Esophagus muscularis mucosa (tissue), 3 donors: ENCODE measurements at regions not wholly inside any gene's neighbourhood (a gene's known extent, or its start where the extent isn't known, plus 50 kb on each side); places are given as distances from the start of the nearest gene placed in this dataset.

Experiments
- POLR2AphosphoS5 ChIP-seq, 2 donors: sonication (generic); formaldehyde crosslinking; IDR thresholded peaks; one replicate each; pipeline ENCODE4 v1.6.1; 2017; ENCODE audit warnings: antibody characterized with exemption in 2 of 2
- TF ChIP-seq, protein P1 (sequence below), 3 experiments: fragments of 200-600 bp in 2 of 3; fragments of 450-650 bp in 1 of 3; sonication (generic) in 2 of 3; IDR thresholded peaks; one replicate each; pipeline ENCODE4 v1.5.1; 2017 to 2019; ENCODE audit warnings: antibody characterized with exemption in 3 of 3, mild to moderate bottlenecking in 2 of 3, moderate library complexity in 1 of 3

DNA sequence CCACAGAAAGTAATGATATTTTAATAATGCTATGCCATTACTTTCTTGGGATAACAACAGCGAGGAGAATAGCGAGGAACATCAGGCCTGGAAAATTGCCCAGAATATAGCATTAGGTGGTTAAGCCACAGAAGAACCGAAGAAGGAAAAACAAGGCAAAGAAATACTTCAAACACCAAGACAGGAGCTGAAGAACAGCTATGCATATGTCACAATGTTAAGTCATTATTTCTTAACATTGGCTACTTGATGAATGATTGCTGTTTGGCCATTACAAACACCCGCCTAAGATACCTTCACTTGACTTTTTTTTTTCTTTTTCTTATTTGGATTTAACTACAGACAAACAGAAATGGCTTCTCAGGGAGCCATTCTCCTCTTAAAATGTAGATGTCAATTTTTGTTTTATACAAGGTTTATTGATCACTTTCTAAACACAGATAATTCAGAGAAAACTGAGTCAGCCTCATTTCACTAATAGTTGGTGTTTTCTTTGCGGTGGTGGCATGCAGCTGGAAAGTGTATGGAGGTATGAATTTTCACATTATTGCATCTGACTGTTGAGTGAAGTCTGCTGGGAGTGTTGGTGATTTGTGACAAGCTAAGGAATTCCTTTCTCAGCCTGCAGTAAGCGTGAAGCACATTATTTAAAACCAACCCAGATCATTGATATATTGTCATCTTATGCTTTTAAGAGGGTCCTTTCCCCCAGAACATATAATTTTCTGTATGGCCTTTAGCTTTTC lies 705.7 kb upstream of the NR2F2 start:
- TF ChIP-seq, protein P1, sequence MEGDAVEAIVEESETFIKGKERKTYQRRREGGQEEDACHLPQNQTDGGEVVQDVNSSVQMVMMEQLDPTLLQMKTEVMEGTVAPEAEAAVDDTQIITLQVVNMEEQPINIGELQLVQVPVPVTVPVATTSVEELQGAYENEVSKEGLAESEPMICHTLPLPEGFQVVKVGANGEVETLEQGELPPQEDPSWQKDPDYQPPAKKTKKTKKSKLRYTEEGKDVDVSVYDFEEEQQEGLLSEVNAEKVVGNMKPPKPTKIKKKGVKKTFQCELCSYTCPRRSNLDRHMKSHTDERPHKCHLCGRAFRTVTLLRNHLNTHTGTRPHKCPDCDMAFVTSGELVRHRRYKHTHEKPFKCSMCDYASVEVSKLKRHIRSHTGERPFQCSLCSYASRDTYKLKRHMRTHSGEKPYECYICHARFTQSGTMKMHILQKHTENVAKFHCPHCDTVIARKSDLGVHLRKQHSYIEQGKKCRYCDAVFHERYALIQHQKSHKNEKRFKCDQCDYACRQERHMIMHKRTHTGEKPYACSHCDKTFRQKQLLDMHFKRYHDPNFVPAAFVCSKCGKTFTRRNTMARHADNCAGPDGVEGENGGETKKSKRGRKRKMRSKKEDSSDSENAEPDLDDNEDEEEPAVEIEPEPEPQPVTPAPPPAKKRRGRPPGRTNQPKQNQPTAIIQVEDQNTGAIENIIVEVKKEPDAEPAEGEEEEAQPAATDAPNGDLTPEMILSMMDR (IDR thresholded peaks at IDR 0.05) = no peak
- TF ChIP-seq POLR2AphosphoS5 (IDR thresholded peaks at IDR 0.05) = no peak
